H1 (cell line): ENCODE measurements at regions not wholly inside any gene's neighbourhood (a gene's known extent, or its start where the extent isn't known, plus 50 kb on each side); places are given as distances from the start of the nearest gene placed in this dataset.

Experiments used
- CTCF ChIA-PET: fragments of 300-600 bp; sonication (Branson Sonifier 250); formaldehyde crosslinking; loops from one replicate; lab custom pipeline; 2021; ENCODE audit not compliant: partially characterized antibody; lab: Charles Lee
- POLR2A ChIA-PET: fragments of 300-600 bp; sonication (Branson Sonifier 250); formaldehyde crosslinking; loops from one replicate; lab custom pipeline; 2021; ENCODE audit warnings: inconsistent platforms; ENCODE audit not compliant: partially characterized antibody; lab: Charles Lee
- DNase-seq, 2 experiments: peaks; one replicate each; pipeline versions ENCODE4 v3.0.0 to v3.0.0-alpha.2; 2010 to 2022; ENCODE audit warnings: low spot score in 2 of 2, low read depth in 1 of 2, mixed read lengths in 1 of 2
- FAIRE-seq: peaks from 2 replicates; lab custom pipeline; 2011; peaks lifted over from hg19 to GRCh38; lab: Jason Lieb, UNC
- H2AFZ ChIP-seq: 2 replicates; pipeline ENCODE4 v1.8.1; 2012; ENCODE audit warnings: low read length, inconsistent platforms
- H2AK5ac ChIP-seq: 2 replicates; pipeline ENCODE4 v1.6.1; 2013; ENCODE audit warnings: low read depth, low read length
- H2BK120ac ChIP-seq: replicated peaks from 2 replicates; pipeline ENCODE3; 2013; ENCODE audit warnings: low read depth, low read length, inconsistent platforms
- H2BK12ac ChIP-seq: 2 replicates; pipeline ENCODE4 v1.6.1; 2013; ENCODE audit warnings: low read depth, low read length
- H2BK15ac ChIP-seq: 2 replicates; pipeline ENCODE4 v1.6.1; 2013; ENCODE audit warnings: low read length
- H2BK20ac ChIP-seq: 2 replicates; pipeline ENCODE4 v1.6.1; 2013; ENCODE audit warnings: low read length
- H2BK5ac ChIP-seq: 2 replicates; pipeline ENCODE4 v1.6.1; 2013; ENCODE audit warnings: low read depth, low read length
- H3K14ac ChIP-seq: 2 replicates; pipeline ENCODE4 v1.6.1; 2013; ENCODE audit warnings: inconsistent platforms; ENCODE audit not compliant: insufficient read length
- H3K18ac ChIP-seq: 2 replicates; pipeline ENCODE4 v1.6.1; 2013; ENCODE audit warnings: low read length; ENCODE audit errors: extremely low read depth
- H3K23ac ChIP-seq: 2 replicates; pipeline ENCODE4 v1.6.1; 2013; ENCODE audit warnings: inconsistent platforms; ENCODE audit not compliant: insufficient read length
- H3K23me2 ChIP-seq: 2 replicates; pipeline ENCODE4 v1.6.1; 2013; ENCODE audit warnings: low read depth, low read length
- H3K27ac ChIP-seq: 2 replicates; pipeline ENCODE4 v1.6.1; 2011; ENCODE audit warnings: low read depth, low read length, inconsistent platforms
- H3K27me3 ChIP-seq, 4 experiments: replicated peaks in 1 of 4; 1 replicate in 1 of 4; 2 replicates in 3 of 4; pipeline versions ENCODE4 v1.6.1 to v1.8.1; 2011 to 2013; ENCODE audit warnings: low read length in 3 of 4, mild to moderate bottlenecking in 3 of 4, inconsistent platforms in 2 of 4, mixed read lengths in 2 of 4, moderate library complexity in 1 of 4; ENCODE audit not compliant: control insufficient read depth in 3 of 4, insufficient read depth in 3 of 4; ENCODE audit errors: extremely low read depth in 1 of 4
- H3K36me3 ChIP-seq, 4 experiments: 2 replicates each; pipeline versions ENCODE4 v1.6.1 to v1.8.1; 2011 to 2013; ENCODE audit warnings: mild to moderate bottlenecking in 4 of 4, low read length in 3 of 4, moderate library complexity in 2 of 4, control low read depth in 1 of 4, inconsistent platforms in 1 of 4; ENCODE audit not compliant: insufficient read depth in 4 of 4, control insufficient read depth in 2 of 4
- H3K4ac ChIP-seq: replicated peaks from 2 replicates; pipeline ENCODE3; 2013; ENCODE audit warnings: low read length, low read depth, mixed read lengths, inconsistent platforms; ENCODE audit not compliant: insufficient read length
- H3K4me1 ChIP-seq, 4 experiments: replicated peaks in 1 of 4; 1 replicate in 1 of 4; 2 replicates in 3 of 4; pipeline versions ENCODE4 v1.6.1 to v1.8.1; 2011 to 2013; ENCODE audit warnings: low read length in 3 of 4, inconsistent platforms in 2 of 4, mixed read lengths in 1 of 4; ENCODE audit not compliant: insufficient read depth in 4 of 4, control insufficient read depth in 3 of 4
- H3K4me2 ChIP-seq, 2 experiments: 2 replicates each; pipeline versions ENCODE4 v1.6.1 to v1.8.1; 2011 to 2013; ENCODE audit warnings: low read depth in 2 of 2, low read length in 2 of 2, control low read depth in 1 of 2, inconsistent platforms in 1 of 2, mild to moderate bottlenecking in 1 of 2; ENCODE audit not compliant: insufficient read depth in 1 of 2
- H3K4me3 ChIP-seq, 4 experiments: fragments of 200-600, 300-600 bp in 1 of 4; sonication (generic), shearing (Covaris generic), sonication (Bioruptor Twin) in 1 of 4; 2 replicates each; pipeline versions ENCODE4 v1.5.1 to v1.8.1; 2011 to 2016; ENCODE audit warnings: low read length in 4 of 4, low read depth in 3 of 4, control low read depth in 2 of 4, inconsistent platforms in 2 of 4, mild to moderate bottlenecking in 2 of 4, mixed read lengths in 1 of 4, moderate library complexity in 1 of 4; ENCODE audit not compliant: insufficient read depth in 2 of 4; ENCODE audit errors: extremely low read depth in 1 of 4
- H3K56ac ChIP-seq: replicated peaks from 2 replicates; pipeline ENCODE3; 2013; ENCODE audit warnings: low read depth, mild to moderate bottlenecking, mixed read lengths, low read length, inconsistent platforms; ENCODE audit not compliant: insufficient read length
- H3K79me1 ChIP-seq: 2 replicates; pipeline ENCODE4 v1.6.1; 2013; ENCODE audit warnings: low read depth, low read length, control low read depth
- H3K79me2 ChIP-seq, 2 experiments: 2 replicates each; pipeline versions ENCODE4 v1.6.1 to v1.8.1; 2012 to 2013; ENCODE audit warnings: low read length in 2 of 2, mild to moderate bottlenecking in 2 of 2, inconsistent platforms in 1 of 2; ENCODE audit not compliant: insufficient read depth in 2 of 2, control insufficient read depth in 1 of 2
- H3K9ac ChIP-seq, 4 experiments: replicated peaks in 1 of 4; 1 replicate in 1 of 4; 2 replicates in 3 of 4; pipeline versions ENCODE4 v1.6.1 to v1.8.1; 2011 to 2013; ENCODE audit warnings: low read depth in 3 of 4, low read length in 3 of 4, control low read depth in 2 of 4, mild to moderate bottlenecking in 2 of 4, moderate library complexity in 2 of 4, inconsistent platforms in 1 of 4; ENCODE audit errors: extremely low read depth in 1 of 4
- H3K9me3 ChIP-seq, 2 experiments: 2 replicates each; pipeline versions ENCODE4 v1.6.1 to v1.8.1; 2012 to 2013; ENCODE audit warnings: mild to moderate bottlenecking in 2 of 2, moderate library complexity in 2 of 2, control low read depth in 1 of 2, inconsistent platforms in 1 of 2, low read depth in 1 of 2, low read length in 1 of 2, mixed read lengths in 1 of 2; ENCODE audit not compliant: insufficient read depth in 2 of 2
- H4K20me1 ChIP-seq, 2 experiments: replicated peaks in 1 of 2; 2 replicates each; pipeline versions ENCODE3 to v1.8.1; 2011 to 2013; ENCODE audit warnings: inconsistent platforms in 2 of 2, low read length in 2 of 2, mild to moderate bottlenecking in 1 of 2; ENCODE audit not compliant: insufficient read depth in 2 of 2, control insufficient read depth in 1 of 2
- H4K5ac ChIP-seq: 2 replicates; pipeline ENCODE4 v1.6.1; 2013; ENCODE audit warnings: low read length, low read depth, mixed read lengths, inconsistent platforms; ENCODE audit not compliant: insufficient read length
- H4K8ac ChIP-seq: 2 replicates; pipeline ENCODE4 v1.8.0; 2013; ENCODE audit warnings: mild to moderate bottlenecking, moderate library complexity, low read length, inconsistent platforms; ENCODE audit not compliant: insufficient read depth; ENCODE audit errors: extremely low read depth
- H4K91ac ChIP-seq: replicated peaks from 2 replicates; pipeline ENCODE3; 2013; ENCODE audit warnings: low read length, mixed read lengths, inconsistent platforms; ENCODE audit not compliant: insufficient read length
- BCL11A ChIP-seq, 2 experiments: IDR thresholded peaks; one replicate each; pipeline ENCODE4 v1.6.1; 2011; ENCODE audit warnings: low read depth in 2 of 2, low read length in 2 of 2, mild to moderate bottlenecking in 2 of 2
- HDAC6 ChIP-seq: IDR thresholded peaks from one replicate; pipeline ENCODE4 v1.7.1; 2012; ENCODE audit warnings: low read depth, mild to moderate bottlenecking, inconsistent platforms, low read length, moderate library complexity
- JUND ChIP-seq: IDR thresholded peaks from 2 replicates; pipeline ENCODE4 v1.6.1; 2011; ENCODE audit warnings: mild to moderate bottlenecking, improper control_type of control experiment, low read length
- KDM1A ChIP-seq: fragments of 200-600, 300-600 bp; sonication (generic); IDR thresholded peaks from 2 replicates; pipeline ENCODE4 v1.7.1; 2016; ENCODE audit warnings: mild to moderate bottlenecking, low read length, borderline replicate concordance
- KDM4A ChIP-seq: IDR thresholded peaks from one replicate; pipeline ENCODE4 v1.7.1; 2012; ENCODE audit warnings: low read depth, mild to moderate bottlenecking, moderate library complexity, low read length, inconsistent platforms; ENCODE audit not compliant: severe bottlenecking
- MAX ChIP-seq: IDR thresholded peaks from 2 replicates; pipeline ENCODE4 v1.6.1; 2012; ENCODE audit warnings: inconsistent platforms
- NANOG ChIP-seq: IDR thresholded peaks from 2 replicates; pipeline ENCODE4 v1.6.1; 2011; ENCODE audit warnings: low read length, low read depth, mild to moderate bottlenecking, inconsistent platforms; ENCODE audit not compliant: insufficient read depth, poor library complexity, severe bottlenecking
- POU5F1 ChIP-seq: IDR thresholded peaks from 2 replicates; pipeline ENCODE4 v1.6.1; 2011; ENCODE audit warnings: low read depth, mild to moderate bottlenecking, low read length, moderate library complexity
- RBBP5 ChIP-seq: IDR thresholded peaks from 2 replicates; pipeline ENCODE4 v1.7.1; 2012; ENCODE audit warnings: low read depth, mild to moderate bottlenecking, inconsistent platforms, low read length, moderate library complexity, borderline replicate concordance
- RXRA ChIP-seq: IDR thresholded peaks from 2 replicates; pipeline ENCODE4 v1.6.1; 2011; ENCODE audit warnings: low read depth, mild to moderate bottlenecking, low read length, moderate library complexity; ENCODE audit not compliant: insufficient read depth
- SP1 ChIP-seq: IDR thresholded peaks from 2 replicates; pipeline ENCODE4 v1.6.1; 2011; ENCODE audit warnings: low read depth, low read length
- SP2 ChIP-seq: IDR thresholded peaks from 2 replicates; pipeline ENCODE4 v1.6.1; 2012; ENCODE audit warnings: mild to moderate bottlenecking, low read length, inconsistent platforms
- TEAD4 ChIP-seq: IDR thresholded peaks from 2 replicates; pipeline ENCODE4 v1.6.1; 2012; ENCODE audit warnings: low read depth, low read length, inconsistent platforms, mixed read lengths

GRCh38 chr13:72246396-72246795 lies 379.4 kb upstream of the DACH1 start:
- H3K36me3 ChIP-seq, result no peaks in the 10 kb centered on the region
- no peak overlapping the region for H4K8ac ChIP-seq
- H3K4me1 ChIP-seq, result no peaks in the 10 kb centered on the region
- no peak overlapping the region for H3K56ac ChIP-seq
- H3K4me3 ChIP-seq, result no peak overlapping the region
- no peak overlapping the region for H3K18ac ChIP-seq
- no peak overlapping the region for H3K9ac ChIP-seq
- no peaks in the 10 kb centered on the region for H3K23me2 ChIP-seq
- H4K5ac ChIP-seq, result no peak overlapping the region
- H2BK15ac ChIP-seq, result no peak overlapping the region
- no peaks in the 10 kb centered on the region for H3K9me3 ChIP-seq
- no peak overlapping the region for H4K91ac ChIP-seq
- DNase-seq, result no peak
- ChIA-PET POLR2A (no interaction called here), CTCF (interaction anchor here (0.7 to 0.9 kb wide), 2 partner anchors 9 to 572 kb away, joined by 3 to 4 read pairs; no protein-coding TSS in a partner anchor)
- no peak for FAIRE-seq
- H2BK5ac ChIP-seq, result no peak overlapping the region
- no peak overlapping the region for H2AK5ac ChIP-seq
- H3K14ac ChIP-seq, result no peak overlapping the region
- H2AFZ ChIP-seq, result no peak overlapping the region
- H3K27me3 ChIP-seq, result no peaks in the 10 kb centered on the region
- no peak overlapping the region for H2BK120ac ChIP-seq
- no peak overlapping the region for H2BK12ac ChIP-seq
- no peak overlapping the region for H3K4ac ChIP-seq
- H3K79me1 ChIP-seq, result no peaks in the 10 kb centered on the region
- no peaks in the 10 kb centered on the region for H4K20me1 ChIP-seq
- no peak overlapping the region for H3K23ac ChIP-seq
- H3K4me2 ChIP-seq, result no peak overlapping the region
- H3K79me2 ChIP-seq, result no peaks in the 10 kb centered on the region
- no peak overlapping the region for H3K27ac ChIP-seq
- H2BK20ac ChIP-seq, result no peak overlapping the region
- no peak for TF ChIP-seq MAX
- no peak for TF ChIP-seq JUND
- TF ChIP-seq TEAD4, result no peak
- no peak for TF ChIP-seq RXRA
- no peak for TF ChIP-seq KDM4A
- TF ChIP-seq SP1, result no peak
- no peak for TF ChIP-seq HDAC6
- no peak for TF ChIP-seq BCL11A (IDR thresholded peaks at IDR 0.05; ENCODE audit: low read depth in 2 of 2, low read length in 2 of 2)
- no peak for TF ChIP-seq NANOG
- no peak for TF ChIP-seq SP2
- TF ChIP-seq POU5F1, result no peak
- no peak for TF ChIP-seq KDM1A
- no peak for TF ChIP-seq RBBP5
- TF ChIP-seq, all 59 proteins: peak for 0
